Smooth muscle cell of the brain vasculature (primary cell): ENCODE measurements at regions not wholly inside any gene's neighbourhood (a gene's known extent, or its start where the extent isn't known, plus 50 kb on each side); places are given as distances from the start of the nearest gene placed in this dataset.
A peak's percentile ranks its signal among the peaks of the same experiment; 100 is the strongest.
"Not testable (repeated sequence)": the region's sequence is repeated elsewhere in the genome, so short reads cannot be mapped to it uniquely, and the experiment has no call there.

Experiments used
- DNase-seq: peaks from one replicate; pipeline ENCODE4 v3.0.0-alpha.2; 2012; ENCODE audit warnings: low read depth, low spot score

DNA sequence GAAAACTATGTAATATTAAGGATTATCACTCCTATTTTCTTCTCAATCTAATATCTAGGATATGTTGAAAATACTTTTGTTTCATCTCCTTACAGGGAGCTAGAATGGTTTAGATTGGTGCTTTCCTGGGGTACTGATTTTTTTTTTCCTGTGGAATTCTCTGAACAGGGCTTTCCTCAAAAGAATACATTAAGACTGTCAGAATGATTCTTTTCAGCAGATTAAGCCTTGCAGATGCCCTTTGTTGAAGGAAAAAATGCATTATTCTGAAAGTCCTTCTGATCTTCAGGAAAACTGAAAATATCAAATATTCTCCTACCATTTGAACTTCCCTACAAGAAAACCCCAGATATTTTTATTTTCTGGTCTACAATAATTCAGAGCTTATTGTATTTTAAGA lies 178.9 kb downstream of the SOX4 start:
- DNase-seq = no peak

GRCh38 chr6:21772884-21773575 lies 179.5 kb downstream of the SOX4 start:
- no peak for DNase-seq

- DNase-seq = no peak
Measured at GRCh38 chr6:21773576-21773968, 180.0 kb downstream of the SOX4 start.

- no peak for DNase-seq
Measured at GRCh38 chr6:21777846-21778245, 184.3 kb downstream of the SOX4 start.

- DNase-seq = no peak
Measured at GRCh38 chr6:21780141-21780540, 186.6 kb downstream of the SOX4 start.

GRCh38 chr6:21780679-21781078 lies 187.1 kb downstream of the SOX4 start:
- DNase-seq = peak; percentile 76

GRCh38 chr6:21781128-21781527 lies 187.6 kb downstream of the SOX4 start:
- no peak for DNase-seq

- no peak for DNase-seq
Measured at GRCh38 chr6:21785164-21785563, 191.6 kb downstream of the SOX4 start.

GRCh38 chr6:21791056-21791455 lies 197.5 kb downstream of the SOX4 start:
- no peak for DNase-seq

DNA sequence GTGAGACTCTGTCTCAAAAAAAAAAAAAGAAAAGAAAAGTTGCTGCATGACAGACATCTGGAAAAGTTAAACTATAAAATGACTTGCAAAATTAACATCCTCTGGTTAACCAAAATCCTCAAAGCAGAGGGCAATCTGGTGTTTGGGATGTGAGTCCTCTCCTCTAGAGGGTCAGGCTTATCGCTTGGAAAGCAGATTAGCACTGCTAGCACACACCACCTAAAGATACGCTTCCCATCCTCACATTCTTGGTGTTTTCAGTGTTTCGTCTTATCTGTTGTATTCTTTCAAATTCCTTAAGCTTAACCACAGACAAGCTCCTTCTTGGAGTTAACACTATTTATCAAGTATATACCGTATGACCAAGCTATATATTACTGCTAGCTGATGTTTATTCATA lies 198.0 kb downstream of the SOX4 start:
- DNase-seq = no peak

- DNase-seq = no peak
Measured at GRCh38 chr6:21792177-21792576, 198.6 kb downstream of the SOX4 start.

GRCh38 chr6:21796979-21797378 lies 203.4 kb downstream of the SOX4 start:
- not testable (repeated sequence) for DNase-seq

DNA sequence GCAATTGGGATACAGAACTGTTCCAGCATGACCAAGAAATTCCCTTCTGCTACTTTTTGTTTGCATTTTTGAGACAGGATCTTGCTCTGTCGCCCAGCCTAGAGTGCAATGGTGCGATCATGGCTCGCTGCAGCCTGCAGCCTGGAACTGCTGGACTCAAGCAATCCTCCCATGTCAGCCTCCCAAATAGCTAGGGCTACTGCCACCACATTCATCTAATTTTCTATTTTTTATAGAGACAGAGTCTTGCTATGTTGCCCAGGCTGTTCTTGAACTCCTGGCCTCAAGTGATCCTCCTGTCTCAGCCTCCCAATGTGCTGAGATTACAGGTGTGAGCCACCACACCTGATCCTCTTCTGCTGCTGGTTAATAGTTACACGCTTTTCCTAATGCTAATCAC lies 204.9 kb downstream of the SOX4 start:
- no peak for DNase-seq

DNA sequence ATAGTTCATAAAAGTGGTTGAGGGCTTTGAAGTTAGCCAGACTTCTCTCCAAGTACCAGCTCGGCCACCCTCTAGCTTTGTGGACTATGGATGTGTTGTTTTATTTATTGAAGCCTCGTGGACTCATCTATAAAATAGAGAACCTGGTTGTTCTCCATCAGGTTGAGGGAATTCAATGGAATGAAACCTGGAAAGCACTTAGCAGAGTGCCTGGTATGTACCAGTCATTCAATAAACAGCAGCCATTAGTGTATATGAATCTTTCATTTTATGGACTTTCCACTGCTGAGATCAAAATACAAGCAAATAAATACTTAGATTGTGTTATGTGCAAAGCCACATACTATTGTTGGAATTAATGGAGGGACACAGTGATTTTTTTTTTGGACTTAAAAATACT lies 206.8 kb downstream of the SOX4 start:
- DNase-seq = no peak

GRCh38 chr6:21800948-21801438 lies 207.4 kb downstream of the SOX4 start:
- peak; percentile 45 for DNase-seq

- no peak for DNase-seq
Measured at GRCh38 chr6:21801446-21802174, 208.1 kb downstream of the SOX4 start.

DNA sequence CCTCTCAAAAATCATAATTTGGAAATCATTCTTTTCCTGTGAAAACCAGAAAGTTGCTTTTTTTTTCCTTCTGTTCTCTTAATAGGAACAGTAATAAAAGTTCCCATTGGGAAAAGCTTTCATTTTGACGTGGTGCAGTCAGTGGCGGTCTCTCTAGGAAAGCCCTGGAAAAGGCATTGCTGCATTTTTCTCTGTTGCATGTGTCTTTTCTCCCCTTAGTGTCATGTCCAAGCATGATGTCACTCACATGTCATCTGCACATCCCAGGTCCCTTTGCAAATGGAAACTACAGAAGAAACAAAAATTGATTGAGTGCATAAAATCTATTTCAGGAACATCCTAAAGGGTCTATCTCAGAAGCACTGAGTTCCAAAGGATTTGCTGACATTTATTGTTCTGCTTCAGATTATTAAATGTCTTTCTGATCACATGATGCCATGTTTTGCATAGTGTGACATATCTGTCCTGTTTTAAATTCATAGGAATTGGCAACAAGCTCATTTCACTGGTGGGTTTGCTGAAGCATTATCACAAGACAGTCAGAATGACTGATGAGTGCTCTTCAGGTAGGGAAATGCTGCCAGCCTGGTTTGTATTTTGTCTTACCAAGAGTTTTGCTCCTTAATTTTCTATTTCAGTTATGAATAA lies 208.7 kb downstream of the SOX4 start:
- no peak for DNase-seq

GRCh38 chr6:21804941-21805610 lies 211.5 kb downstream of the SOX4 start:
- no peak for DNase-seq

- DNase-seq = no peak
Measured at GRCh38 chr6:21807299-21808044, 213.9 kb downstream of the SOX4 start.

DNA sequence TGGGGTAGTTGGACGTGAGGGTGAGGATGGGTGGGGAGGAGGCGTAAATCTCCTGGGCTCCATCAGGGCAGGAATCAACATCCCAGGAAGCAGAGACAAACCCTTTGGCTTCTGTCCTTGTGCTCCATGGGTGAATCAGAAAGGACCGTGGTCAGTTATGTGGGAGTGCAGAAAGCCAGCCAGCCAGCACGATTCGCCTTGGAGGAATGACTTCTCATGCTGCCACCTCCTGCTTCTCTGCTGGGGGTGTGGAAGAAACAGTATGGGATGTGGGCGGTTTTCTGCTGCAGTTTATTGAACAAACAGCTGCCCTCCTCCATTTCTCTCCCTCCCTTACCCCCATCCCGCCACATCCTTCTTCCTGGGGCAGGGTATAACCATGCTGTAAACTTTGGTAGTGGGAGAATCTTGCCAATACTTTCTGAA lies 214.5 kb downstream of the SOX4 start:
- DNase-seq = peak; percentile 59

- DNase-seq = peak; percentile 23
Measured at GRCh38 chr6:21808551-21809242, 215.1 kb downstream of the SOX4 start.
